ENCODE measurements at regions not wholly inside any gene's neighbourhood (a gene's known extent, or its start where the extent isn't known, plus 50 kb on each side); places are given as distances from the start of the nearest gene placed in this dataset.

DNA sequence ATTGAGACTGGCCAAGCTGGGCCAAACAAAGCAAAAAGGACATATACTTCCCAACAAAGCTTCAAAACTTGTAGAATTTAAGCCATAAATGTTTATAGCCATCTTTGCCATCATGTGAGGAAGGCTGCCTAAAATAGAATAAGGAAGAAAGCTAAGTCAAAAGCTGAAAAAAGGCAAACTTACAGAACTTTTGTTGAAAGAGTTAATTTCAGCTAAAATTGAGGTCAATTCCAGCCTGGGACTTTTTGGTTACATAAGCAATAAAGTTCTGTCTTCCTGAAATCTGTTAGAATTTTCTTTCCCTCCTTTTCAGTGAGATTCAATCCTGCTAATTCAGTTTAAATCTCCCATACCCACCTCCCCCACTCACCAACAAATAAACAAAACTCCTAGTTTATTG is 227.9 kb upstream of the MARCKS start:
- H3K27ac ChIP-seq (ENCODE audit: low read depth) = no peak overlapping the region
- no peak for ATAC-seq

More for the DNA sequence above, 227.9 kb upstream of the MARCKS start:
- no peaks in the 10 kb centered on the region for H3F3A ChIP-seq (replicated peaks; ENCODE audit: low read depth)
- no peak overlapping the region for H3K4me2 ChIP-seq
- Mint-ChIP-seq H3K36me3 (ENCODE audit: low read depth) (no peaks in the 10 kb centered on the region), H3K9me3 (no peaks in the 10 kb centered on the region), H3K4me3 (no peak overlapping the region), H3K27me3 (ENCODE audit: insufficient read depth, low read depth, poor library complexity) (peaks cover 4% of the 10 kb centered on the region), H3K27ac (no peak overlapping the region), H3K4me1 (peaks cover 4% of the 10 kb centered on the region)
- H3K9me2 ChIP-seq (ENCODE audit: insufficient read depth) = no peaks in the 10 kb centered on the region
- no peaks in the 10 kb centered on the region for H3K36me3 ChIP-seq (ENCODE audit: insufficient read depth)
- no peaks in the 10 kb centered on the region for H3K27me3 ChIP-seq (ENCODE audit: insufficient read depth)
- no peaks in the 10 kb centered on the region for H4K20me1 ChIP-seq (replicated peaks; ENCODE audit: insufficient read depth)
- no peak overlapping the region for H2AFZ ChIP-seq
- no peaks in the 10 kb centered on the region for H3K79me2 ChIP-seq (replicated peaks; ENCODE audit: insufficient read depth)
- H3K4me3 ChIP-seq = no peak overlapping the region
- H3K4me1 ChIP-seq (ENCODE audit: insufficient read depth) = peaks cover 6% of the 10 kb centered on the region; the same call in 1 of the 2 replicates
- no peak for DNase-seq (ENCODE audit: low spot score)
- TF ChIP-seq CREB1 (CRISPR knock-in tag; IDR thresholded peaks at IDR 0.05; ENCODE audit: low read depth) = no peak
- no peak for TF ChIP-seq NANOG (IDR thresholded peaks at IDR 0.05; ENCODE audit: borderline replicate concordance)
- TF ChIP-seq, protein P1, sequence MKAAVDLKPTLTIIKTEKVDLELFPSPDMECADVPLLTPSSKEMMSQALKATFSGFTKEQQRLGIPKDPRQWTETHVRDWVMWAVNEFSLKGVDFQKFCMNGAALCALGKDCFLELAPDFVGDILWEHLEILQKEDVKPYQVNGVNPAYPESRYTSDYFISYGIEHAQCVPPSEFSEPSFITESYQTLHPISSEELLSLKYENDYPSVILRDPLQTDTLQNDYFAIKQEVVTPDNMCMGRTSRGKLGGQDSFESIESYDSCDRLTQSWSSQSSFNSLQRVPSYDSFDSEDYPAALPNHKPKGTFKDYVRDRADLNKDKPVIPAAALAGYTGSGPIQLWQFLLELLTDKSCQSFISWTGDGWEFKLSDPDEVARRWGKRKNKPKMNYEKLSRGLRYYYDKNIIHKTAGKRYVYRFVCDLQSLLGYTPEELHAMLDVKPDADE (IDR thresholded peaks at IDR 0.05) = no peak
- no peak for TF ChIP-seq EZH2phosphoT487 (IDR thresholded peaks at IDR 0.05; ENCODE audit: unreplicated experiment)
- no peak for TF ChIP-seq ZNF462 (CRISPR knock-in tag; IDR thresholded peaks at IDR 0.05)
- TF ChIP-seq JUNB (IDR thresholded peaks at IDR 0.05; ENCODE audit: unreplicated experiment) = no peak
